C1 segment of cervical spinal cord (tissue), 14 donors: ENCODE measurements at regions not wholly inside any gene's neighbourhood (a gene's known extent, or its start where the extent isn't known, plus 50 kb on each side); places are given as distances from the start of the nearest gene placed in this dataset.

Source experiments
- DNase-seq, 14 donors: peaks; one replicate each; lab custom pipeline; 2025; lab: John Stamatoyannopoulos, UW

GRCh38 chr16:73756289-73757178, 540.1 kb upstream of the PSMD7 start:
- no peak for DNase-seq

GRCh38 chr16:73753931-73754330, 542.7 kb upstream of the PSMD7 start:
- DNase-seq, result no peak

- no peak for DNase-seq
These were observed 546.0 kb upstream of the PSMD7 start for GRCh38 chr16:73750639-73751038.

GRCh38 chr16:73747328-73747727, 549.3 kb upstream of the PSMD7 start:
- no peak for DNase-seq

- no peak for DNase-seq
These were observed 550.1 kb upstream of the PSMD7 start for GRCh38 chr16:73746554-73746953.

- DNase-seq, result no peak
These were observed 552.7 kb upstream of the PSMD7 start for GRCh38 chr16:73743665-73744496.

- DNase-seq, result no peak
These were observed 557.4 kb upstream of the PSMD7 start for GRCh38 chr16:73739049-73739769.

GRCh38 chr16:73738266-73738665, 558.3 kb upstream of the PSMD7 start:
- DNase-seq, result no peak

GRCh38 chr16:73737637-73738036, 559.0 kb upstream of the PSMD7 start:
- DNase-seq, result no peak

GRCh38 chr16:73735954-73736353, 560.7 kb upstream of the PSMD7 start:
- no peak for DNase-seq

GRCh38 chr16:73735018-73735417, 561.6 kb upstream of the PSMD7 start:
- DNase-seq, result no peak

GRCh38 chr16:73732681-73733080, 563.9 kb upstream of the PSMD7 start:
- no peak for DNase-seq

GRCh38 chr16:73732143-73732542, 564.5 kb upstream of the PSMD7 start:
- no peak for DNase-seq

GRCh38 chr16:73730481-73731090, 566.0 kb upstream of the PSMD7 start:
- DNase-seq, result no peak

GRCh38 chr16:73725156-73725555, 571.5 kb upstream of the PSMD7 start:
- DNase-seq, result peak in 4 of 14 donors; percentile 2 to 28 (median 12)

- DNase-seq, result no peak
These were observed 572.1 kb upstream of the PSMD7 start for GRCh38 chr16:73724503-73724902.

- DNase-seq, result peak in 2 of 14 donors; percentile 3 to 28
These were observed 579.2 kb upstream of the PSMD7 start for GRCh38 chr16:73717266-73717974.

- DNase-seq, result no peak
These were observed 581.6 kb upstream of the PSMD7 start for GRCh38 chr16:73714976-73715375.

- peak in 9 of 14 donors; percentile 2 to 68 (median 31) for DNase-seq
These were observed 582.7 kb upstream of the PSMD7 start for GRCh38 chr16:73713778-73714495.

GRCh38 chr16:73713251-73713650, 583.4 kb upstream of the PSMD7 start:
- DNase-seq, result peak in 11 of 14 donors; percentile 24 to 69 (median 50)
